Chondrocyte (in vitro differentiated cells): ENCODE measurements at regions not wholly inside any gene's neighbourhood (a gene's known extent, or its start where the extent isn't known, plus 50 kb on each side); places are given as distances from the start of the nearest gene placed in this dataset.

Source experiments
- DNase-seq: peaks from one replicate; pipeline ENCODE4 v3.0.0; 2021; ENCODE audit warnings: mixed read lengths, low spot score
- H3K27ac Mint-ChIP-seq: one replicate; pipeline ENCODE4 v1.8.0; 2021; ENCODE audit warnings: mild to moderate bottlenecking, moderate library complexity, mixed read lengths; ENCODE audit not compliant: unreplicated experiment
- H3K27me3 Mint-ChIP-seq: 2 replicates; pipeline ENCODE4 v1.8.0; 2021; ENCODE audit warnings: low read depth, mixed read lengths
- H3K36me3 Mint-ChIP-seq: 2 replicates; pipeline ENCODE4 v1.8.0; 2021; ENCODE audit warnings: low read depth, mixed read lengths
- H3K4me1 Mint-ChIP-seq: 2 replicates; pipeline ENCODE4 v1.8.0; 2021; ENCODE audit warnings: low read depth, mild to moderate bottlenecking, mixed read lengths
- H3K4me3 Mint-ChIP-seq: one replicate; pipeline ENCODE4 v1.8.0; 2021; ENCODE audit warnings: mild to moderate bottlenecking, moderate library complexity, mixed read lengths; ENCODE audit not compliant: unreplicated experiment
- H3K9me3 Mint-ChIP-seq: 2 replicates; pipeline ENCODE4 v1.8.0; 2021; ENCODE audit warnings: low read depth, mixed read lengths
- CTCF ChIP-seq: fragments of 200-600 bp; sonication (generic); IDR thresholded peaks from 2 replicates; pipeline ENCODE4 v1.5.0; 2021; ENCODE audit warnings: antibody characterized with exemption, mild to moderate bottlenecking, moderate library complexity

- no peak for TF ChIP-seq CTCF
- no peaks in the 10 kb centered on the region for H3K36me3 Mint-ChIP-seq
Observed at GRCh38 chr1:200337410-200337809, 72.4 kb downstream of the ZNF281 start.

GRCh38 chr1:200336901-200337391 lies 72.9 kb downstream of the ZNF281 start:
- TF ChIP-seq CTCF, result no peak
- H3K4me3 Mint-ChIP-seq, result no peak overlapping the region
- H3K27me3 Mint-ChIP-seq, result no peaks in the 10 kb centered on the region
- H3K9me3 Mint-ChIP-seq, result no peaks in the 10 kb centered on the region
- H3K36me3 Mint-ChIP-seq, result no peaks in the 10 kb centered on the region
- no peak for DNase-seq
- H3K4me1 Mint-ChIP-seq, result peaks cover 26% of the 10 kb centered on the region
- H3K27ac Mint-ChIP-seq, result no peak overlapping the region

More at GRCh38 chr1:200337410-200337809, 72.4 kb downstream of the ZNF281 start:
- no peak overlapping the region for H3K27ac Mint-ChIP-seq
- no peak for DNase-seq
- no peaks in the 10 kb centered on the region for H3K9me3 Mint-ChIP-seq
- no peaks in the 10 kb centered on the region for H3K27me3 Mint-ChIP-seq
- peaks cover 26% of the 10 kb centered on the region for H3K4me1 Mint-ChIP-seq
- H3K4me3 Mint-ChIP-seq, result no peak overlapping the region

GRCh38 chr1:200336101-200336845 lies 73.6 kb downstream of the ZNF281 start:
- Mint-ChIP-seq H3K27me3 (no peaks in the 10 kb centered on the region), H3K36me3 (no peaks in the 10 kb centered on the region), H3K9me3 (no peaks in the 10 kb centered on the region), H3K4me3 (no peak overlapping the region), H3K4me1 (peaks cover 26% of the 10 kb centered on the region), H3K27ac (no peak overlapping the region)
- no peak for DNase-seq
- no peak for TF ChIP-seq CTCF

- Mint-ChIP-seq H3K27me3 (no peaks in the 10 kb centered on the region), H3K4me3 (no peak overlapping the region), H3K9me3 (no peaks in the 10 kb centered on the region), H3K27ac (no peak overlapping the region), H3K4me1 (peaks cover 32% of the 10 kb centered on the region), H3K36me3 (no peaks in the 10 kb centered on the region)
- no peak for DNase-seq
- no peak for TF ChIP-seq CTCF
Observed at GRCh38 chr1:200334661-200335256, 75.1 kb downstream of the ZNF281 start.

GRCh38 chr1:200333329-200333728 lies 76.5 kb downstream of the ZNF281 start:
- H3K4me1 Mint-ChIP-seq, result peaks cover 34% of the 10 kb centered on the region
- no peak overlapping the region for H3K4me3 Mint-ChIP-seq
- no peaks in the 10 kb centered on the region for H3K36me3 Mint-ChIP-seq
- H3K27me3 Mint-ChIP-seq, result no peaks in the 10 kb centered on the region
- H3K27ac Mint-ChIP-seq, result no peak overlapping the region
- no peak for DNase-seq
- TF ChIP-seq CTCF, result no peak
- no peaks in the 10 kb centered on the region for H3K9me3 Mint-ChIP-seq
